Endothelial cell of umbilical vein (primary cell): ENCODE measurements at regions not wholly inside any gene's neighbourhood (a gene's known extent, or its start where the extent isn't known, plus 50 kb on each side); places are given as distances from the start of the nearest gene placed in this dataset.

Experiments
- BruUV-seq: library from RNA; stranded (reverse); fragments of 400-500 nt; replicated peaks from 2 replicates; lab custom pipeline; 2021; lab: Mats Ljungman, UMichigan
- CTCF ChIA-PET: fragments of 300-600, 350-600 bp; sonication (Branson Sonifier 250); formaldehyde crosslinking; loops from one replicate; lab custom pipeline; 2021; ENCODE audit warnings: antibody characterized with exemption, inconsistent platforms; lab: Charles Lee
- POLR2A ChIA-PET: fragments of 300-600, 350-600 bp; sonication (Branson Sonifier 250); formaldehyde crosslinking; loops from one replicate; lab custom pipeline; 2021; ENCODE audit warnings: antibody characterized with exemption, inconsistent platforms; lab: Charles Lee
- DNase-seq: peaks from one replicate; pipeline ENCODE4 v3.0.0-alpha.2; 2011; ENCODE audit warnings: low read depth, low spot score
- FAIRE-seq: peaks from 2 replicates; lab custom pipeline; 2011; peaks lifted over from hg19 to GRCh38; lab: Jason Lieb, UNC
- H2AFZ ChIP-seq: 2 replicates; pipeline ENCODE4 v1.6.0; 2012; ENCODE audit warnings: low read depth, low read length, control low read depth, inconsistent platforms
- H3K27ac ChIP-seq: 2 replicates; pipeline ENCODE4 v1.5.1; 2011; ENCODE audit warnings: low read depth, mild to moderate bottlenecking, control low read depth, low read length, moderate library complexity; ENCODE audit not compliant: insufficient read depth
- H3K27me3 ChIP-seq, 2 experiments: 2 replicates each; pipeline versions ENCODE4 v1.6.0 to v1.6.1; 2011; ENCODE audit warnings: low read length in 2 of 2, mixed read lengths in 1 of 2; ENCODE audit not compliant: control insufficient read depth in 2 of 2, insufficient read depth in 2 of 2
- H3K36me3 ChIP-seq, 2 experiments: 2 replicates in 1 of 2; 3 replicates in 1 of 2; pipeline ENCODE4 v1.5.1; 2011; ENCODE audit warnings: low read length in 2 of 2, mild to moderate bottlenecking in 1 of 2, moderate library complexity in 1 of 2; ENCODE audit not compliant: control insufficient read depth in 2 of 2, insufficient read depth in 2 of 2; ENCODE audit errors: extremely low read depth in 1 of 2
- H3K4me1 ChIP-seq: 3 replicates; pipeline ENCODE4 v1.5.1; 2011; ENCODE audit warnings: mild to moderate bottlenecking, low read length; ENCODE audit not compliant: control insufficient read depth, insufficient read depth; ENCODE audit errors: extremely low read depth
- H3K4me2 ChIP-seq: 2 replicates; pipeline ENCODE4 v1.6.1; 2011; ENCODE audit warnings: low read length, control low read depth, mixed read lengths; ENCODE audit not compliant: insufficient read depth
- H3K4me3 ChIP-seq, 3 experiments: fragments of 200-600 bp in 1 of 3; sonication (generic), shearing (Covaris generic) in 1 of 3; replicated peaks in 1 of 3; 2 replicates each; pipeline ENCODE4 v1.5.1; 2011 to 2016; ENCODE audit warnings: control low read depth in 3 of 3, low read length in 3 of 3, mild to moderate bottlenecking in 2 of 3, inconsistent platforms in 1 of 3, low read depth in 1 of 3, moderate library complexity in 1 of 3; ENCODE audit not compliant: insufficient read depth in 1 of 3
- H3K79me2 ChIP-seq: 2 replicates; pipeline ENCODE4 v1.6.0; 2012; ENCODE audit warnings: low read length, inconsistent platforms; ENCODE audit not compliant: control insufficient read depth, insufficient read depth
- H3K9ac ChIP-seq: replicated peaks from 2 replicates; pipeline ENCODE3; 2011; ENCODE audit warnings: low read length, control low read depth; ENCODE audit not compliant: insufficient read depth; ENCODE audit errors: extremely low read depth
- H3K9me1 ChIP-seq: replicated peaks from 3 replicates; pipeline ENCODE4 v1.6.0; 2011; ENCODE audit warnings: mild to moderate bottlenecking, low read length; ENCODE audit not compliant: control insufficient read depth, insufficient read depth; ENCODE audit errors: extremely low read depth
- H3K9me3 ChIP-seq: replicated peaks from 2 replicates; pipeline ENCODE4 v1.5.1; 2012; ENCODE audit warnings: low read length, inconsistent platforms; ENCODE audit not compliant: control insufficient read depth, insufficient read depth
- H4K20me1 ChIP-seq: replicated peaks from 2 replicates; pipeline ENCODE3; 2011; ENCODE audit warnings: mild to moderate bottlenecking, low read length; ENCODE audit not compliant: control insufficient read depth, insufficient read depth; ENCODE audit errors: extremely low read depth
- EZH2 ChIP-seq: IDR thresholded peaks from 2 replicates; pipeline ENCODE4 v1.6.1; 2012; ENCODE audit warnings: borderline replicate concordance, low read depth, mild to moderate bottlenecking, moderate library complexity, low read length, inconsistent platforms; ENCODE audit not compliant: severe bottlenecking
- GATA2 ChIP-seq: IDR thresholded peaks from 2 replicates; pipeline ENCODE4 v1.7.0; 2011; ENCODE audit warnings: low read depth, mild to moderate bottlenecking, moderate library complexity, mixed read lengths, low read length; ENCODE audit not compliant: insufficient read length, insufficient read depth
- JUN ChIP-seq: IDR thresholded peaks from 2 replicates; pipeline ENCODE4 v1.6.1; 2011; ENCODE audit warnings: borderline replicate concordance, low read depth; ENCODE audit not compliant: insufficient read length, insufficient read depth
- MAX ChIP-seq: IDR thresholded peaks from 2 replicates; pipeline ENCODE4 v1.6.1; 2011; ENCODE audit not compliant: insufficient read depth, insufficient read length
- MYC ChIP-seq: IDR thresholded peaks from one replicate; pipeline ENCODE4 v1.6.1; 2011; ENCODE audit warnings: mild to moderate bottlenecking, low read depth, low read length
- POLR2A ChIP-seq: IDR thresholded peaks from 2 replicates; pipeline ENCODE4 v1.6.1; 2012; ENCODE audit warnings: low read depth, mild to moderate bottlenecking, control low read depth, low read length
- POLR2AphosphoS5 ChIP-seq: IDR thresholded peaks from 2 replicates; pipeline ENCODE4 v1.6.1; 2012; ENCODE audit warnings: low read depth, mild to moderate bottlenecking, control low read depth, low read length, moderate library complexity; ENCODE audit not compliant: insufficient read depth
- dilution Hi-C: fragments of 300-500 bp; cut with MboI; formaldehyde crosslinking; loops from one replicate; pipeline ENCODE4 v1.15.0; 2019; ENCODE audit warnings: low sequenced_read_pairs; ENCODE audit not compliant: extremely low pct_ligation_motif_present
- intact Hi-C: fragments of 100-400 bp; cut with micrococcal nuclease; formaldehyde crosslinking; loops from one replicate; pipeline ENCODE4 v1.10.0; 2022
- TF ChIP-seq, protein P1 (sequence below), 2 donors: IDR thresholded peaks; 1 replicate in 1 of 2; 2 replicates in 1 of 2; pipeline ENCODE4 v1.5.1; 2011; ENCODE audit warnings: low read length in 2 of 2, mild to moderate bottlenecking in 2 of 2, moderate library complexity in 2 of 2, control low read depth in 1 of 2, inconsistent platforms in 1 of 2, low read depth in 1 of 2; ENCODE audit not compliant: insufficient read depth in 1 of 2; ENCODE audit errors: extremely low read depth in 1 of 2

- Histone ChIP-seq H3K4me2 (no peak overlapping the region), H3K27ac (no peak overlapping the region), H2AFZ (no peak overlapping the region), H3K27me3 (no peaks in the 10 kb centered on the region), H3K4me3 (no peak overlapping the region), H4K20me1 (no peaks in the 10 kb centered on the region), H3K36me3 (no peaks in the 10 kb centered on the region), H3K9me1 (no peaks in the 10 kb centered on the region), H3K79me2 (no peaks in the 10 kb centered on the region), H3K9me3 (no peaks in the 10 kb centered on the region), H3K9ac (no peak overlapping the region), H3K4me1 (no peaks in the 10 kb centered on the region)
- FAIRE-seq (no peak), DNase-seq (no peak)
- TF ChIP-seq, protein P1, sequence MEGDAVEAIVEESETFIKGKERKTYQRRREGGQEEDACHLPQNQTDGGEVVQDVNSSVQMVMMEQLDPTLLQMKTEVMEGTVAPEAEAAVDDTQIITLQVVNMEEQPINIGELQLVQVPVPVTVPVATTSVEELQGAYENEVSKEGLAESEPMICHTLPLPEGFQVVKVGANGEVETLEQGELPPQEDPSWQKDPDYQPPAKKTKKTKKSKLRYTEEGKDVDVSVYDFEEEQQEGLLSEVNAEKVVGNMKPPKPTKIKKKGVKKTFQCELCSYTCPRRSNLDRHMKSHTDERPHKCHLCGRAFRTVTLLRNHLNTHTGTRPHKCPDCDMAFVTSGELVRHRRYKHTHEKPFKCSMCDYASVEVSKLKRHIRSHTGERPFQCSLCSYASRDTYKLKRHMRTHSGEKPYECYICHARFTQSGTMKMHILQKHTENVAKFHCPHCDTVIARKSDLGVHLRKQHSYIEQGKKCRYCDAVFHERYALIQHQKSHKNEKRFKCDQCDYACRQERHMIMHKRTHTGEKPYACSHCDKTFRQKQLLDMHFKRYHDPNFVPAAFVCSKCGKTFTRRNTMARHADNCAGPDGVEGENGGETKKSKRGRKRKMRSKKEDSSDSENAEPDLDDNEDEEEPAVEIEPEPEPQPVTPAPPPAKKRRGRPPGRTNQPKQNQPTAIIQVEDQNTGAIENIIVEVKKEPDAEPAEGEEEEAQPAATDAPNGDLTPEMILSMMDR (IDR thresholded peaks at IDR 0.05; ENCODE audit: extremely low read depth in 1 of 2, insufficient read depth in 1 of 2, low read depth in 1 of 2, low read length in 2 of 2), result no peak
- TF ChIP-seq JUN (no peak), EZH2 (no peak), POLR2A (no peak), POLR2AphosphoS5 (no peak), MAX (no peak), MYC (no peak), GATA2 (no peak)
- POLR2A ChIA-PET, result no interaction called here
- dilution Hi-C loops, result no loop called here
- intact Hi-C loops, result no loop called here
- BruUV-seq, result no TSS peak
- CTCF ChIA-PET, result no interaction called here
Observed at GRCh38 chr12:83313827-83314226, 627.1 kb downstream of the TMTC2 start.
